Activated CD8-positive, alpha-beta T cell treated with anti-CD3 and anti-CD28 coated beads for 36 hours (primary cell): ENCODE measurements at regions not wholly inside any gene's neighbourhood (a gene's known extent, or its start where the extent isn't known, plus 50 kb on each side); places are given as distances from the start of the nearest gene placed in this dataset.
"Not testable (repeated sequence)": the region's sequence is repeated elsewhere in the genome, so short reads cannot be mapped to it uniquely, and the experiment has no call there.

Experiments used
- ATAC-seq: fragments of 200-7000 bp; cut with Tn5 transposase; one replicate; pipeline ENCODE4 v1.10.0; 2021; ENCODE audit warnings: mild to moderate bottlenecking, moderate library complexity
- CTCF ChIA-PET: fragments of 350-600 bp; sonication (Branson Sonifier 250); formaldehyde crosslinking; loops from one replicate; lab custom pipeline; 2021; ENCODE audit warnings: antibody characterized with exemption; lab: Charles Lee
- POLR2A ChIA-PET: fragments of 350-600 bp; sonication (Branson Sonifier 250); formaldehyde crosslinking; loops from one replicate; lab custom pipeline; 2021; ENCODE audit warnings: antibody characterized with exemption; lab: Charles Lee
- DNase-seq: peaks from one replicate; pipeline ENCODE4 v3.0.0-alpha.2; 2020
- H3K27ac Mint-ChIP-seq: one replicate; pipeline ENCODE4 v1.8.0; 2021; ENCODE audit warnings: mild to moderate bottlenecking, mixed read lengths
- H3K27me3 Mint-ChIP-seq: one replicate; pipeline ENCODE4 v1.8.0; 2021; ENCODE audit warnings: mixed read lengths
- H3K36me3 Mint-ChIP-seq: one replicate; pipeline ENCODE4 v1.8.0; 2021; ENCODE audit warnings: low read depth, mixed read lengths
- H3K4me1 Mint-ChIP-seq: one replicate; pipeline ENCODE4 v1.8.0; 2021; ENCODE audit warnings: low read depth, mixed read lengths
- H3K4me3 Mint-ChIP-seq: one replicate; pipeline ENCODE4 v1.8.0; 2021; ENCODE audit warnings: mild to moderate bottlenecking, moderate library complexity, mixed read lengths
- H3K9me3 Mint-ChIP-seq: one replicate; pipeline ENCODE4 v1.8.0; 2021; ENCODE audit warnings: mixed read lengths
- CTCF ChIP-seq: fragments of 200-600 bp; IDR thresholded peaks from one replicate; pipeline ENCODE4 v1.8.0; 2022; ENCODE audit warnings: antibody characterized with exemption, mild to moderate bottlenecking
- intact Hi-C: fragments of 100-400 bp; cut with micrococcal nuclease; formaldehyde crosslinking; loops from one replicate; pipeline ENCODE4 v1.10.0; 2022

GRCh38 chr14:97129639-97130038 lies 332.5 kb downstream of the VRK1 start:
- TF ChIP-seq CTCF, result no peak
- no peak overlapping the region for H3K4me3 Mint-ChIP-seq
- no peaks in the 10 kb centered on the region for H3K27me3 Mint-ChIP-seq
- no peaks in the 10 kb centered on the region for H3K4me1 Mint-ChIP-seq
- no peak overlapping the region for H3K27ac Mint-ChIP-seq
- POLR2A ChIA-PET, result interaction anchor here (0.8 to 0.9 kb wide), 2 partner anchors 9 to 124 kb away, joined by 3 read pairs; no protein-coding TSS in a partner anchor
- no peaks in the 10 kb centered on the region for H3K36me3 Mint-ChIP-seq
- CTCF ChIA-PET, result no interaction called here
- H3K9me3 Mint-ChIP-seq, result no peaks in the 10 kb centered on the region
- ATAC-seq (no peak), DNase-seq (no peak)
- intact Hi-C loops, result no loop called here

GRCh38 chr14:97135847-97136246 lies 338.7 kb downstream of the VRK1 start:
- H3K27ac Mint-ChIP-seq, DNase-seq, H3K4me3 Mint-ChIP-seq, H3K4me1 Mint-ChIP-seq, H3K27me3 Mint-ChIP-seq, intact Hi-C loops, H3K36me3 Mint-ChIP-seq, ATAC-seq, POLR2A ChIA-PET, CTCF ChIA-PET: not testable (repeated sequence)
- H3K9me3 Mint-ChIP-seq, result peaks cover 14% of the 10 kb centered on the region

- H3K9me3 Mint-ChIP-seq, result peaks cover 14% of the 10 kb centered on the region
Observed at GRCh38 chr14:97137705-97138104, 340.5 kb downstream of the VRK1 start.

GRCh38 chr14:97138801-97139200 lies 341.6 kb downstream of the VRK1 start:
- Mint-ChIP-seq H3K4me1 (peaks cover 3% of the 10 kb centered on the region), H3K4me3 (no peak overlapping the region)

More at GRCh38 chr14:97137705-97138104, 340.5 kb downstream of the VRK1 start:
- DNase-seq (peak; percentile 3), ATAC-seq (peak; percentile 42)
- intact Hi-C loops, result no loop called here
- TF ChIP-seq CTCF, result no peak
- Mint-ChIP-seq H3K36me3 (no peaks in the 10 kb centered on the region), H3K4me3 (no peak overlapping the region), H3K27ac (no peak overlapping the region), H3K4me1 (peaks cover 3% of the 10 kb centered on the region), H3K27me3 (no peaks in the 10 kb centered on the region)
- POLR2A ChIA-PET, result no interaction called here
- CTCF ChIA-PET, result no interaction called here

GRCh38 chr14:97143011-97143410 lies 345.8 kb downstream of the VRK1 start:
- no peaks in the 10 kb centered on the region for H3K4me1 Mint-ChIP-seq
- ChIA-PET CTCF (no interaction called here), POLR2A (no interaction called here)
- no peaks in the 10 kb centered on the region for H3K27me3 Mint-ChIP-seq
- intact Hi-C loops, result no loop called here
- H3K4me3 Mint-ChIP-seq, result no peak overlapping the region
- TF ChIP-seq CTCF, result no peak
- DNase-seq (no peak), ATAC-seq (no peak)
- no peaks in the 10 kb centered on the region for H3K9me3 Mint-ChIP-seq
- H3K36me3 Mint-ChIP-seq, result no peaks in the 10 kb centered on the region
- no peak overlapping the region for H3K27ac Mint-ChIP-seq

More at GRCh38 chr14:97138801-97139200, 341.6 kb downstream of the VRK1 start:
- ChIA-PET CTCF (interaction anchor here (0.6 to 1.1 kb wide), 2 partner anchors 11 to 644 kb away, joined by 3 to 4 read pairs; no protein-coding TSS in a partner anchor), POLR2A (no interaction called here)
- no peak for DNase-seq
- Mint-ChIP-seq H3K27ac (no peak overlapping the region), H3K9me3 (peaks cover 14% of the 10 kb centered on the region), H3K36me3 (no peaks in the 10 kb centered on the region), H3K27me3 (no peaks in the 10 kb centered on the region)
- intact Hi-C loops, result no loop called here
- no peak for ATAC-seq
- no peak for TF ChIP-seq CTCF

GRCh38 chr14:97143456-97143855 lies 346.3 kb downstream of the VRK1 start:
- Mint-ChIP-seq H3K4me3 (no peak overlapping the region), H3K27ac (no peak overlapping the region), H3K9me3 (peaks cover 2% of the 10 kb centered on the region), H3K27me3 (no peaks in the 10 kb centered on the region), H3K36me3 (no peaks in the 10 kb centered on the region), H3K4me1 (no peaks in the 10 kb centered on the region)
- intact Hi-C loops, result no loop called here
- DNase-seq (no peak), ATAC-seq (no peak)
- POLR2A ChIA-PET, result no interaction called here
- CTCF ChIA-PET, result no interaction called here
- no peak for TF ChIP-seq CTCF

- POLR2A ChIA-PET, H3K9me3 Mint-ChIP-seq, H3K4me1 Mint-ChIP-seq, CTCF ChIA-PET, ATAC-seq, H3K27ac Mint-ChIP-seq, DNase-seq, H3K4me3 Mint-ChIP-seq, H3K27me3 Mint-ChIP-seq, H3K36me3 Mint-ChIP-seq, intact Hi-C loops: not testable (repeated sequence)
Observed at GRCh38 chr14:97148021-97148420, 350.8 kb downstream of the VRK1 start.
